ENCODE measurements at regions not wholly inside any gene's neighbourhood (a gene's known extent, or its start where the extent isn't known, plus 50 kb on each side); places are given as distances from the start of the nearest gene placed in this dataset.

- TF ChIP-seq POLR2AphosphoS5 (IDR thresholded peaks at IDR 0.05; ENCODE audit: low read depth, low read length): no peak
- no peak for TF ChIP-seq POLR2A (IDR thresholded peaks at IDR 0.05; ENCODE audit: low read depth, low read length)
- TF ChIP-seq TAF1 (IDR thresholded peaks at IDR 0.05; ENCODE audit: borderline replicate concordance, low read depth, low read length): no peak
Observed at GRCh38 chr13:103734837-103735236, 668.6 kb upstream of the SLC10A2 start.

All from GM12892 (cell line).